Fibroblast of villous mesenchyme (primary cell): ENCODE measurements at regions not wholly inside any gene's neighbourhood (a gene's known extent, or its start where the extent isn't known, plus 50 kb on each side); places are given as distances from the start of the nearest gene placed in this dataset.

Experiments
- DNase-seq: peaks from one replicate; pipeline ENCODE4 v3.0.0-alpha.2; 2010; ENCODE audit warnings: low read depth
- H3K4me3 ChIP-seq: 2 replicates; pipeline ENCODE4 v1.5.1; 2011; ENCODE audit warnings: low read depth, mild to moderate bottlenecking, low read length
- TF ChIP-seq, protein P1 (sequence below): IDR thresholded peaks from 2 replicates; pipeline ENCODE4 v1.5.1; 2012; ENCODE audit warnings: low read depth, mild to moderate bottlenecking, low read length; ENCODE audit not compliant: insufficient read depth

DNA sequence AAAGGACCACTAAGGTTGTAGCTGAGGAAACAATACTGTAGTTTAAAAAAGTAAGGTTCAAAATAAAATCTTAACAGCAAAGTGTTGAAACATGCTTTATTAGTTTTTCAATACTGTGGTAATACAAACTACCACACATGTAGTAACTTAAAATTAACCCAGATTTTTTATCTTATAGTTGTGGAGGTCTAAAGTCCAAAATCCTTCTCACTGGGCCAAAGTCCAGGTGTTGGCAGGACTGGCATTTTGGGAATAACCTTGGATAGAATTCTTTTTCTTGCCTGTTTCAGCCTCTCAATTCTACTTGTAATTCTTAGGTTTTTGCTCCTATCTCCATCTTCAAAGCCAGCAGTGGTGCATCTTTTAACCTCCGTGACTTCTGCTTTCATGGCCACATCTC lies 942.0 kb downstream of the TSN start:
- TF ChIP-seq, protein P1, sequence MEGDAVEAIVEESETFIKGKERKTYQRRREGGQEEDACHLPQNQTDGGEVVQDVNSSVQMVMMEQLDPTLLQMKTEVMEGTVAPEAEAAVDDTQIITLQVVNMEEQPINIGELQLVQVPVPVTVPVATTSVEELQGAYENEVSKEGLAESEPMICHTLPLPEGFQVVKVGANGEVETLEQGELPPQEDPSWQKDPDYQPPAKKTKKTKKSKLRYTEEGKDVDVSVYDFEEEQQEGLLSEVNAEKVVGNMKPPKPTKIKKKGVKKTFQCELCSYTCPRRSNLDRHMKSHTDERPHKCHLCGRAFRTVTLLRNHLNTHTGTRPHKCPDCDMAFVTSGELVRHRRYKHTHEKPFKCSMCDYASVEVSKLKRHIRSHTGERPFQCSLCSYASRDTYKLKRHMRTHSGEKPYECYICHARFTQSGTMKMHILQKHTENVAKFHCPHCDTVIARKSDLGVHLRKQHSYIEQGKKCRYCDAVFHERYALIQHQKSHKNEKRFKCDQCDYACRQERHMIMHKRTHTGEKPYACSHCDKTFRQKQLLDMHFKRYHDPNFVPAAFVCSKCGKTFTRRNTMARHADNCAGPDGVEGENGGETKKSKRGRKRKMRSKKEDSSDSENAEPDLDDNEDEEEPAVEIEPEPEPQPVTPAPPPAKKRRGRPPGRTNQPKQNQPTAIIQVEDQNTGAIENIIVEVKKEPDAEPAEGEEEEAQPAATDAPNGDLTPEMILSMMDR, result no peak
- DNase-seq, result no peak
- no peak overlapping the region for H3K4me3 ChIP-seq

DNA sequence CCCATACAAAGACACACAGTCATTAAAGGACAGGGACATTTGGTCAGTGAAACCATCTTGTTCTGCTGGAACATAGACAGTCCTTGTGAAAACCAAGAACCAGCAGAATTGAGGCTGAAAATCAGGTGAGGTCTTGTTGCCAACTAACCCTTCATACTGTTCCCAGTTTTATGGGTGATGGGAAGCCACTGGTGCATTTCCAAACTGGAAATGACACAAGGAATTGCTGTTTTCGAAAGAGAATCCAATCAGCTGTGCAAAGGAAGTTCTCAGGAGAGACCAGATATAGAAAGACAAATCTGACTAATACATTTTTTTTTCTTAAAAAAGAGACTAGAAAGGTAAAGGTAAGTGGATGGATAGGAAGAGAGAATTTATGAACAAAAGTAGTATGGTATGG lies 948.2 kb downstream of the TSN start:
- H3K4me3 ChIP-seq, result no peak overlapping the region
- TF ChIP-seq, protein P1, result no peak
- DNase-seq, result no peak

GRCh38 chr2:122704109-122704563 lies 948.7 kb downstream of the TSN start:
- DNase-seq, result no peak
- H3K4me3 ChIP-seq, result no peak overlapping the region

DNA sequence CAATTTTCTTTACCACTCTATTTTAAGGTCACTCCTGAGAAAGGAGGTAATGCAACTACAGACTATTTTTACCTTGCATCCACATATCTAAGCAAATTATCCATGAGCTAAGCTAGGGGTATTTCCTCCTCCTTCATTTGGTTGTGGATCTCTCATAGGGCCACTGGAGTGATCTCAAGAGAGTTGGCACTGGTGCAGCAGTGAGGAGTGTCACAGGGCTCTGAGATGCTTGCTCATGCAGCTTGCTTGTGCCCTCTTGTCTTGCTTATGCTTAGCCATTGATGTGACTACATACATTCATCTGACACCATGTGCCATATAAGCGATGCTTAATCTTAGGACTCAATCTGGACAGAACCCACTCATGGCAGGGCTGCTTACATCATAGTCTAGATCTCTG lies 950.3 kb downstream of the TSN start:
- H3K4me3 ChIP-seq, result no peak overlapping the region
- no peak for DNase-seq
- TF ChIP-seq, protein P1, result no peak

More at GRCh38 chr2:122704109-122704563, 948.7 kb downstream of the TSN start:
- TF ChIP-seq, protein P1, result no peak

GRCh38 chr2:122706757-122707223 lies 951.3 kb downstream of the TSN start:
- DNase-seq, result no peak
- no peak overlapping the region for H3K4me3 ChIP-seq
- TF ChIP-seq, protein P1, result no peak

DNA sequence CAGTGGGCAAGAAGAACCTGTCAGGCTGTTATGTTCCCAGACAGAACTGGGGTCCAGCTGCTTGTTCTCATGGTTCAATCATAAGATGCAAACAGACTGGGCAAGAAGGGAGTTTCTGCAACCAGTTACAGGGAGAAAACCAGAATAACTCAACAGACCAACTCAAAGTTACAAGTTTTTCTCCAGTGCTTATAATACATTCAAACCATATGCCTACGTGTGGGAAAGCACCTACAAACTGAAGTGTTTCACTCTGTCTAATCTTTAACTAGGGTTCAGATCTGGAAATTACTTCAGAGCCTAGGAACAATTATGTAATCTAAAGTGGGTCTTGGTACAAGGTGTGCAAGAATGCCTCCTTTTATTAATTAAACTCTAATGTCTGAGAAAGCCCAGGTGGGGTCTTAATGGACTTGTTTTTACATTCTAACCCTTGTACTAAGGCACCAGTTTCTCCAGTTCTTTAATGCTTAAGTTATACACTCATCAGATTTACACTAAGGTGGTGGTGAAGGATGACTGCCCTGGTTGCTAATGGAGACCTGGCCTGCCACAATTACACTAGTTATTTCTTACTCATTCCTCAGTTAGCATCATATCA lies 951.9 kb downstream of the TSN start:
- TF ChIP-seq, protein P1, result no peak
- no peak for DNase-seq
- no peak overlapping the region for H3K4me3 ChIP-seq

DNA sequence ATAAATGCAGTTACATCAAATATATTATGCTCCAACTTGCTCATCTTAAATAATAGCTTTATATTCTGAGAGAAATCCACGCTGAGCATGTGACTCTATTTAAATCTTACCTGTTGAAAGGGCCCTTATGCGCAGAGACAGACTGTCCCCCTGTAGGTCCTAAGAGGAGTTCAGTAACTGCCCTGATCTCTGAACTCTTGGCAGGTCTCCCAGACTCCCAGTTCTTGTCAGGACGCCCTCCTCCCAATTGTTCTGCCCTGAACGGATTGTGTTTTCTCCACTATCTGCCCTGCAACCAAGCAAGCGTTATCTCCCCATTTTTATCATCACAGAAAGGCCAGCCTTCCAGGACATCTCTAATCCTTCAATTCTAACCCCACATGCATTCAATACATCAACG lies 954.6 kb downstream of the TSN start:
- no peak overlapping the region for H3K4me3 ChIP-seq
- no peak for DNase-seq
- TF ChIP-seq, protein P1, result no peak
